A549 (cell line): ENCODE measurements at regions not wholly inside any gene's neighbourhood (a gene's known extent, or its start where the extent isn't known, plus 50 kb on each side); places are given as distances from the start of the nearest gene placed in this dataset.

ENCODE experiments used
- ATAC-seq, 2 experiments: fragments of 200-7000 bp in 1 of 2; fragments of >200 bp in 1 of 2; cut with Nextera tagmentation in 1 of 2; cut with Tn5 transposase in 1 of 2; 3 replicates each; pipeline versions ENCODE4 v1.8.0 to v1.9.1; 2018 to 2020; ENCODE audit warnings: mild to moderate bottlenecking in 1 of 2, moderate library complexity in 1 of 2
- CTCF ChIA-PET: fragments of 300-600 bp; sonication (Branson Sonifier 250); formaldehyde crosslinking; extraction: SDS; loops from one replicate; lab custom pipeline; 2021; ENCODE audit warnings: antibody characterized with exemption, inconsistent platforms; lab: Yijun Ruan, JAX
- POLR2A ChIA-PET: fragments of 350-600 bp; formaldehyde crosslinking; extraction: SDS; loops from one replicate; lab custom pipeline; 2021; ENCODE audit warnings: antibody characterized with exemption, inconsistent platforms; lab: Yijun Ruan, JAX
- DNase-seq, 2 experiments: peaks; one replicate each; pipeline versions ENCODE4 v3.0.0 to v3.0.0-alpha.2; 2011 to 2016; ENCODE audit warnings: low read depth in 1 of 2, low spot score in 1 of 2
- FAIRE-seq: peaks from 2 replicates; lab custom pipeline; 2011; peaks lifted over from hg19 to GRCh38; lab: Jason Lieb, UNC
- H3K27ac ChIP-seq, 2 experiments: fragments of >200 bp; sonication (Bioruptor Twin); formaldehyde crosslinking; 3 replicates each; pipeline ENCODE4 v1.5.1; 2016 to 2017
- H3K4me1 ChIP-seq: fragments of >200 bp; sonication (Bioruptor Twin); formaldehyde crosslinking; 3 replicates; pipeline ENCODE4 v1.6.1; 2016
- H3K4me2 ChIP-seq: fragments of >200 bp; sonication (Bioruptor Twin); formaldehyde crosslinking; 3 replicates; pipeline ENCODE4 v1.6.1; 2016
- H3K4me3 ChIP-seq: fragments of >200 bp; sonication (Bioruptor Twin); formaldehyde crosslinking; 3 replicates; pipeline ENCODE4 v1.5.1; 2016
- H3K9me3 ChIP-seq: fragments of >200 bp; sonication (Bioruptor Twin); formaldehyde crosslinking; 3 replicates; pipeline ENCODE4 v1.6.1; 2016
- CEBPB ChIP-seq, 2 experiments: fragments of >200 bp in 1 of 2; sonication (Bioruptor Twin) in 1 of 2; formaldehyde crosslinking in 1 of 2; IDR thresholded peaks; 2 replicates each; pipeline ENCODE4 v1.6.1; 2012 to 2016
- E2F6 ChIP-seq: IDR thresholded peaks from 2 replicates; pipeline ENCODE4 v1.6.1; 2012; ENCODE audit warnings: low read depth, borderline replicate concordance
- EP300 ChIP-seq, 2 experiments: fragments of >200 bp; sonication (Bioruptor Twin); formaldehyde crosslinking; IDR thresholded peaks; 2 replicates in 1 of 2; 3 replicates in 1 of 2; pipeline ENCODE4 v1.6.1; 2016 to 2017
- FOSL2 ChIP-seq, 2 experiments: fragments of 450-650 bp in 1 of 2; fragments of >200 bp in 1 of 2; sonication (Bioruptor Twin) in 1 of 2; formaldehyde crosslinking; IDR thresholded peaks; 2 replicates each; pipeline versions ENCODE4 v1.5.0 to v1.6.1; 2016 to 2020; ENCODE audit warnings: mild to moderate bottlenecking in 1 of 2, moderate library complexity in 1 of 2
- FOXS1 ChIP-seq: fragments of 250-450 bp; sonication (Bioruptor Pico); IDR thresholded peaks from 2 replicates; pipeline ENCODE4 v1.5.0; 2020; ENCODE audit warnings: mild to moderate bottlenecking, moderate library complexity
- GATA3 ChIP-seq: IDR thresholded peaks from 2 replicates; pipeline ENCODE4 v1.6.1; 2012; ENCODE audit warnings: borderline replicate concordance
- HEYL ChIP-seq: fragments of 250-450 bp; sonication (Bioruptor Pico); IDR thresholded peaks from 2 replicates; pipeline ENCODE4 v1.8.0; 2021; ENCODE audit warnings: mild to moderate bottlenecking, moderate library complexity
- HOXA7 ChIP-seq: fragments of 250-450 bp; sonication (Bioruptor Pico); IDR thresholded peaks from 2 replicates; pipeline ENCODE4 v1.5.0; 2020; ENCODE audit warnings: mild to moderate bottlenecking, moderate library complexity
- HOXB13 ChIP-seq: fragments of 250-450 bp; sonication (Bioruptor Pico); IDR thresholded peaks from 2 replicates; pipeline ENCODE4 v1.5.0; 2020; ENCODE audit warnings: low read depth, mild to moderate bottlenecking, moderate library complexity
- HOXB5 ChIP-seq: fragments of 250-450 bp; sonication (Bioruptor Pico); IDR thresholded peaks from 2 replicates; pipeline ENCODE4 v1.5.0; 2020; ENCODE audit warnings: mild to moderate bottlenecking, moderate library complexity
- JUN ChIP-seq, 2 experiments: fragments of >200 bp; sonication (Bioruptor Twin); formaldehyde crosslinking; IDR thresholded peaks; 2 replicates in 1 of 2; 3 replicates in 1 of 2; pipeline ENCODE4 v1.6.1; 2016 to 2017
- JUNB ChIP-seq: fragments of >200 bp; sonication (Bioruptor Twin); formaldehyde crosslinking; IDR thresholded peaks from 2 replicates; pipeline ENCODE4 v1.6.1; 2016
- KDM5A ChIP-seq: fragments of 200-600 bp; sonication (generic); IDR thresholded peaks from 2 replicates; pipeline ENCODE4 v1.6.1; 2016; ENCODE audit warnings: antibody characterized with exemption, mild to moderate bottlenecking
- MAFK ChIP-seq: fragments of 450-650 bp; IDR thresholded peaks from 2 replicates; pipeline ENCODE4 v1.6.1; 2014; ENCODE audit not compliant: partially characterized antibody
- NPAS2 ChIP-seq: fragments of 250-450 bp; sonication (Bioruptor Pico); IDR thresholded peaks from 2 replicates; pipeline ENCODE4 v1.8.0; 2022; ENCODE audit warnings: mild to moderate bottlenecking, moderate library complexity, borderline replicate concordance
- PBX3 ChIP-seq: IDR thresholded peaks from 2 replicates; pipeline ENCODE4 v1.6.1; 2012
- RAD21 ChIP-seq, 2 experiments: fragments of >200 bp in 1 of 2; sonication (Bioruptor Twin) in 1 of 2; formaldehyde crosslinking in 1 of 2; IDR thresholded peaks in 1 of 2; conservative IDR thresholded peaks in 1 of 2; 2 replicates in 1 of 2; 3 replicates in 1 of 2; pipeline ENCODE4 v1.6.1; 2012 to 2018; ENCODE audit warnings: inconsistent platforms in 1 of 2
- RARB ChIP-seq: fragments of 250-450 bp; sonication (Bioruptor Pico); IDR thresholded peaks from 2 replicates; pipeline ENCODE4 v1.8.0; 2021; ENCODE audit warnings: mild to moderate bottlenecking, moderate library complexity
- SMC3 ChIP-seq: fragments of >200 bp; sonication (Bioruptor Twin); formaldehyde crosslinking; IDR thresholded peaks from 3 replicates; pipeline ENCODE4 v1.6.1; 2018; ENCODE audit warnings: inconsistent platforms
- TFCP2L1 ChIP-seq: fragments of 250-450 bp; sonication (Bioruptor Pico); IDR thresholded peaks from 2 replicates; pipeline ENCODE4 v1.5.0; 2021; ENCODE audit warnings: mild to moderate bottlenecking
- ZFP36 ChIP-seq: fragments of 450-650 bp; IDR thresholded peaks from 2 replicates; pipeline ENCODE4 v1.6.1; 2014; ENCODE audit warnings: borderline replicate concordance; ENCODE audit not compliant: partially characterized antibody
- ZSCAN20 ChIP-seq: fragments of 250-450 bp; sonication (Bioruptor Pico); IDR thresholded peaks from 2 replicates; pipeline ENCODE4 v1.8.0; 2022; ENCODE audit warnings: mild to moderate bottlenecking, moderate library complexity
- WGBS: methylation state at CpG from one replicate; pipeline ENCODE4 v1.1.6; 2017; ENCODE audit errors: missing lambda C conversion rate; 5-methylcytosine and 5-hydroxymethylcytosine counted together
- TF ChIP-seq, protein P1 (sequence below): fragments of 150-350 bp; IDR thresholded peaks from 2 replicates; pipeline ENCODE4 v1.6.1; 2014; ENCODE audit warnings: low read depth, mild to moderate bottlenecking, low read length
- TF ChIP-seq, protein P2 (sequence below): fragments of >200 bp; sonication (Bioruptor Twin); formaldehyde crosslinking; IDR thresholded peaks from 3 replicates; pipeline ENCODE4 v1.6.1; 2016
- TF ChIP-seq, protein P3 (sequence below): IDR thresholded peaks from 2 replicates; pipeline ENCODE4 v1.6.1; 2012

DNA sequence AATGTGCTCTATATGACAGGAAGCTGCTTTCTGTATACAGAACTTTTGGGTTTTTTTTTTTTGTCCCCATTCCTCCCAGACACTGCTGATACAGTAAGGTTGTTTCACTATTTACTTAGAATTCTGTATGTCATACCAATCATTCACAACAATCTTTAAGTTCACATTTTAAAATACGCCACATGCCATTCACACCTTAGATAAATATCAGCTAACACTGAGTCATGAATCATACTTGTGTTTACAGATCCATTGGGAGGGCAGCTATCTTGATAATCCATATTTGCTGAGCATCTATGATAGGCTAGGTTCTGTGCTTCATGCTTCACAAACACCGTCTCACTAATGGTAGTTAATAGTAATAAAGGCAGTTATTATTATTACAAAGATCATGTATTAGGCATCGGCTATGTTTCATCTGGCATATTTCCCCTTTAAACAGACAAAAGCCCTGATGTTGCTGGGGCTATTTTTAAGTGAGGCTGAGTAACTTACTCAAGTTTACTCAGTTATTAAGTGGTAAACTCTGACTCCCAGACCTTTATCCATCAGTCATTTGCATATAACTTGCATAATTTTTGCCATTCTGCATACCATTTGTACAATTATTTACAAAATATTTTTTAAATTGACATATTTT is 152.2 kb upstream of the HMHB1 start:
- Histone ChIP-seq H3K4me2 (peak overlapping the region; percentile 75), H3K9me3 (peaks cover 3% of the 10 kb centered on the region), H3K4me3 (no peak overlapping the region), H3K4me1 (peaks cover 51% of the 10 kb centered on the region), H3K27ac (peak overlapping the region; percentile 60 to 71)
- DNase-seq (peak; percentile 58 to 90), ATAC-seq (peak; percentile 89 to 93), FAIRE-seq (peak; percentile 97)
- POLR2A ChIA-PET: interaction anchor here (0.6 to 1.2 kb wide), 5 partner anchors 64 to 271 kb away, joined by 3 to 4 read pairs (median 3); no protein-coding TSS in a partner anchor
- CTCF ChIA-PET: no interaction called here
- 0% methylated on average over 3 of the region's 3 CpGs for WGBS
- no peak for TF ChIP-seq KDM5A
- TF ChIP-seq NPAS2 (CRISPR knock-in tag): no peak
- peak; percentile 80 for TF ChIP-seq HOXA7 (CRISPR knock-in tag)
- TF ChIP-seq MAFK: peak; percentile 32
- no peak for TF ChIP-seq HOXB5
- peak; percentile 84; the same call in 1 of the 2 replicates for TF ChIP-seq RARB (CRISPR knock-in tag)
- peak; percentile 73; the same call in 1 of the 2 replicates for TF ChIP-seq TFCP2L1 (CRISPR knock-in tag)
- TF ChIP-seq, protein P1, sequence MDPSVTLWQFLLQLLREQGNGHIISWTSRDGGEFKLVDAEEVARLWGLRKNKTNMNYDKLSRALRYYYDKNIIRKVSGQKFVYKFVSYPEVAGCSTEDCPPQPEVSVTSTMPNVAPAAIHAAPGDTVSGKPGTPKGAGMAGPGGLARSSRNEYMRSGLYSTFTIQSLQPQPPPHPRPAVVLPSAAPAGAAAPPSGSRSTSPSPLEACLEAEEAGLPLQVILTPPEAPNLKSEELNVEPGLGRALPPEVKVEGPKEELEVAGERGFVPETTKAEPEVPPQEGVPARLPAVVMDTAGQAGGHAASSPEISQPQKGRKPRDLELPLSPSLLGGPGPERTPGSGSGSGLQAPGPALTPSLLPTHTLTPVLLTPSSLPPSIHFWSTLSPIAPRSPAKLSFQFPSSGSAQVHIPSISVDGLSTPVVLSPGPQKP: no peak
- peak; percentile 95 for TF ChIP-seq JUNB
- TF ChIP-seq EP300 (IDR thresholded peaks at IDR 0.05): peak; percentile 87 to 89
- peak; percentile 28; the same call in 1 of the 2 replicates for TF ChIP-seq HEYL (CRISPR knock-in tag)
- peak; percentile 60 for TF ChIP-seq SMC3
- peak; percentile 100 for TF ChIP-seq GATA3
- peak; percentile 88 for TF ChIP-seq FOSL2 (IDR thresholded peaks at IDR 0.05)
- peak; percentile 98 for TF ChIP-seq FOSL2 (CRISPR knock-in tag; IDR thresholded peaks at IDR 0.05)
- TF ChIP-seq, protein P2, sequence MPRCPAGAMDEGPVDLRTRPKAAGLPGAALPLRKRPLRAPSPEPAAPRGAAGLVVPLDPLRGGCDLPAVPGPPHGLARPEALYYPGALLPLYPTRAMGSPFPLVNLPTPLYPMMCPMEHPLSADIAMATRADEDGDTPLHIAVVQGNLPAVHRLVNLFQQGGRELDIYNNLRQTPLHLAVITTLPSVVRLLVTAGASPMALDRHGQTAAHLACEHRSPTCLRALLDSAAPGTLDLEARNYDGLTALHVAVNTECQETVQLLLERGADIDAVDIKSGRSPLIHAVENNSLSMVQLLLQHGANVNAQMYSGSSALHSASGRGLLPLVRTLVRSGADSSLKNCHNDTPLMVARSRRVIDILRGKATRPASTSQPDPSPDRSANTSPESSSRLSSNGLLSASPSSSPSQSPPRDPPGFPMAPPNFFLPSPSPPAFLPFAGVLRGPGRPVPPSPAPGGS: peak; percentile 87
- TF ChIP-seq ZFP36: peak; percentile 43
- TF ChIP-seq JUN (IDR thresholded peaks at IDR 0.05): peak; percentile 82 to 91; a peak in 4 of 5 replicates
- peak; percentile 75 for TF ChIP-seq PBX3
- TF ChIP-seq E2F6: peak; percentile 44; the same call in 1 of the 2 replicates
- TF ChIP-seq HOXB13 (CRISPR knock-in tag): no peak
- TF ChIP-seq CEBPB (IDR thresholded peaks at IDR 0.05): peak in 1 of 2 experiments; percentile 82; a peak in 2 of 4 replicates
- TF ChIP-seq, protein P3, sequence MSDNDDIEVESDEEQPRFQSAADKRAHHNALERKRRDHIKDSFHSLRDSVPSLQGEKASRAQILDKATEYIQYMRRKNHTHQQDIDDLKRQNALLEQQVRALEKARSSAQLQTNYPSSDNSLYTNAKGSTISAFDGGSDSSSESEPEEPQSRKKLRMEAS: peak; percentile 95
- TF ChIP-seq ZSCAN20 (CRISPR knock-in tag): 0 out of 2 replicates have a peak, but pooled peaks have one; percentile 55
- peak; percentile 79; the same call in 1 of the 2 replicates for TF ChIP-seq FOXS1 (CRISPR knock-in tag)
- peak; percentile 44 to 60 for TF ChIP-seq RAD21 (conservative IDR thresholded peaks at IDR 0.05 in 1 of 2, IDR thresholded peaks at IDR 0.05 in 1 of 2)
